Activated T-helper 1 cell treated with anti-CD3 and anti-CD28 coated beads, Interleukin-12 subunit alpha, Interleukin-12 subunit beta, Interleukin-2, Interleukin-4 antibody, amounts not matched to agents 30 ng/mL and 10 ng/mL and 1 ng/mL, durations not matched to agents 14 hours and 24 hours and 36 hours (primary cell): ENCODE measurements at regions not wholly inside any gene's neighbourhood (a gene's known extent, or its start where the extent isn't known, plus 50 kb on each side); places are given as distances from the start of the nearest gene placed in this dataset.

Experiments used
- DNase-seq: peaks from one replicate; pipeline ENCODE4 v3.0.0; 2021; ENCODE audit warnings: low spot score
- H3K27ac Mint-ChIP-seq: one replicate; pipeline ENCODE4 v1.8.0; 2021; ENCODE audit warnings: mild to moderate bottlenecking, mixed read lengths
- H3K27me3 Mint-ChIP-seq: one replicate; pipeline ENCODE4 v1.8.0; 2022; ENCODE audit warnings: mild to moderate bottlenecking, moderate library complexity, mixed read lengths; ENCODE audit not compliant: insufficient read depth
- H3K36me3 Mint-ChIP-seq: one replicate; pipeline ENCODE4 v1.8.0; 2021; ENCODE audit warnings: low read depth, mixed read lengths
- H3K4me1 Mint-ChIP-seq: one replicate; pipeline ENCODE4 v1.8.0; 2021; ENCODE audit warnings: low read depth, mixed read lengths
- H3K4me3 Mint-ChIP-seq: one replicate; pipeline ENCODE4 v1.8.0; 2021; ENCODE audit warnings: mild to moderate bottlenecking, moderate library complexity, mixed read lengths
- H3K9me3 Mint-ChIP-seq: one replicate; pipeline ENCODE4 v1.8.0; 2021; ENCODE audit warnings: mixed read lengths
- intact Hi-C: fragments of 100-400 bp; cut with micrococcal nuclease; formaldehyde crosslinking; loops from one replicate; pipeline ENCODE4 v1.15.1; 2024

DNA sequence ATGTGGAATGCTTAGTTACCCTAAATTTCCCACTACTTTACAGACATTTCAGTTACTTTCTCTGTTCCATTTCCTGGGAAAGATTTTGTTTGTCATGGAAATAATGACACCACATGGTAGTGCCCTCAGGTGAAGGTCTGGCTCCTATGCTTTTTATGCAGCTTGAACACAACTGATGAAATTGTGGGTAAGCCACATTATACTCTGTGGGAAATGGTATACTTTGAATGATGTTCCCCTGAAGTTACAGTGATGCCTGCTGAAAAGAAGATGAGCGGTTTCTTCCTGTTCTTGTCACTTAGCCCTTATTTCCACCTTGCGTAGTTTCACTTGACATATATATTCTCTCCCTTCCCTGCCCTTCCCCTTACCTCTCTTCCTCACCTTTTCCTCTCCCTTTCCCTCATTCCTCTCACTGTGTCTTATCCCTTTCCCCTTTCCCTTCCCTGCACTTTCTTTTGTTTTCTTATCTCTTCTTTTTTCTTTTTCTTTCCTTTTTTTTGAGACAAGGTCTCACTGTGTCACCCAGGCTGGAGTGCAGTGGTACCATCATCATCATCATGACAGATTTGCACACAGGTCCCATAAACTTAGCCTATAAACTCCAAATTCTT is 280.8 kb upstream of the IL12B start:
- DNase-seq: no peak
- no peak overlapping the region for H3K27ac Mint-ChIP-seq
- H3K27me3 Mint-ChIP-seq: no peaks in the 10 kb centered on the region
- H3K4me3 Mint-ChIP-seq: no peak overlapping the region
- H3K4me1 Mint-ChIP-seq: no peaks in the 10 kb centered on the region
- intact Hi-C loops: no loop called here
- H3K9me3 Mint-ChIP-seq: no peaks in the 10 kb centered on the region
- no peaks in the 10 kb centered on the region for H3K36me3 Mint-ChIP-seq

DNA sequence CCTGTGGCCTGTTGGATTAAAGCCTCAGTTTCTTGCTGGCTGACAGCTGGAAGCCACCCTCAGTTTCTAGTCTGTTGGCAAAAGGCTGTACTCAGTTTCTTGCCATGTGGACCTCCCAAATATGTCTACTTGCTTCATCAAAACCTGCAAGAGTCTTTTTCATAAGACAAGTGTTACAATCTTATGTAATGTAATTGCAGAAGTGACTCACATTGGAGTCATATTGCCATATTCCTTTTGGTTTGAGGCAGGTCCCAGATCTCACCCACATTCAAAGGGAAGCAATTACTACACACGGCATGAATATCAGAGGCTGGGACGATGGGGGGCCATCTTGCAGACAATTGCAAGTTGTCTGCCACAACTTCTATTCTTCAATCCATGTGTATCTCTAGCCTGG is 286.7 kb upstream of the IL12B start:
- DNase-seq: no peak
- Mint-ChIP-seq H3K9me3 (peaks cover 10% of the 10 kb centered on the region), H3K36me3 (no peaks in the 10 kb centered on the region), H3K27me3 (no peaks in the 10 kb centered on the region), H3K27ac (no peak overlapping the region), H3K4me3 (no peak overlapping the region), H3K4me1 (no peaks in the 10 kb centered on the region)
- intact Hi-C loops: no loop called here

DNA sequence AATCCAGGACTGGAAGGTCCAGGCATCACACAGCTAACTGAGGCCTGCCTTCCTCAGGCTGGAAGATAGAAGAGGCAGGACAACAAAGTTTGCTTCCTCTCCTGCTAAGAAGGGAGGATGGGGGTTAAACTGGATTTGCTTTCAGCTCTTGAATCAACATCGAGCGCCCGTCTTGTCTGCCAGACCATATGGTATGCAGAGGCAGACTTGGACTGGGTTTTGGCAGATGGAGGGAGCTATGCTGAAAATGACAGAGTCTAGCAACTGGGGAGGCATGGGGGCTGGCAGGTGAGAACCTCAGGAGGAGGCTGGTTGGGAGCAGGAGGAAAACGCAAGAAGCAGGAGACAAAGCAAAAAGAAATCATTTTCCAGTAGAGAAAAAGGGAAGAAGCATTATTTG is 289.5 kb upstream of the IL12B start:
- no peaks in the 10 kb centered on the region for H3K4me1 Mint-ChIP-seq
- DNase-seq: no peak
- peaks cover 2% of the 10 kb centered on the region for H3K27me3 Mint-ChIP-seq
- intact Hi-C loops: no loop called here
- no peak overlapping the region for H3K27ac Mint-ChIP-seq
- peaks cover 17% of the 10 kb centered on the region for H3K9me3 Mint-ChIP-seq
- no peaks in the 10 kb centered on the region for H3K36me3 Mint-ChIP-seq
- no peak overlapping the region for H3K4me3 Mint-ChIP-seq

DNA sequence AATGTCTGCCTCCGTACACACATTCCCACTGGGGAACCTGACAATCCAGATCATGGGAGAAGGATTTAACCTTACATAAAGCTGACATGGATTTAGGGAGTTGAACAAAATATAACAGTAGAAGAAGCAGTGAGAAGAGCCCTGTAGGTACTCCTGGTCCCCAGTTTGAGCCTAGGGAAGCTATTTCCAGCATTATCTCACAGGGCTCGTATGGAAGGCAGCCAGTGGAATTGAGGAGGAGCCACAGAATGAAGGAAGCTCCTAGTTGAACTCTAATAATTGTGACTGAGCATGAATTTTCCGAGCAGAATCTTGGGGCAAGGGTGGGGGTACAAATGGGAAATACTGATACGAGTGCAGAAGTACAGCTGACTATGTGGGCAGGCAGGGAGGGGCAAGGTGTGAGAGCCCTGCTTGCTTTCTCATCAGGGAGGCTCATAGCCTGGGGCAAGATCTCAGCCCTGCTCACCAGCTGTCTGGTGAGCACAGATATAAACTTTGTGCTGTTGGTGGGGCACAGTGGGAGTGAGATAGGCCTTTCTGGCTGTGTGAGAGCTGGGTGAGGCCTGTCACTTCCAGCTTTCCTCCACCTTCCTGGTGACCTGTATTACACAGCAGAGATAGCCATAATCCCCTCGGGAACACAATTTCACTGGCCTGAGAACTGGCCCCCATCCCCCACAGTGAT is 290.7 kb upstream of the IL12B start:
- intact Hi-C loops: no loop called here
- Mint-ChIP-seq H3K4me1 (no peaks in the 10 kb centered on the region), H3K27me3 (peaks cover 2% of the 10 kb centered on the region), H3K36me3 (no peaks in the 10 kb centered on the region), H3K4me3 (no peak overlapping the region), H3K27ac (no peak overlapping the region), H3K9me3 (peaks cover 22% of the 10 kb centered on the region)
- no peak for DNase-seq

DNA sequence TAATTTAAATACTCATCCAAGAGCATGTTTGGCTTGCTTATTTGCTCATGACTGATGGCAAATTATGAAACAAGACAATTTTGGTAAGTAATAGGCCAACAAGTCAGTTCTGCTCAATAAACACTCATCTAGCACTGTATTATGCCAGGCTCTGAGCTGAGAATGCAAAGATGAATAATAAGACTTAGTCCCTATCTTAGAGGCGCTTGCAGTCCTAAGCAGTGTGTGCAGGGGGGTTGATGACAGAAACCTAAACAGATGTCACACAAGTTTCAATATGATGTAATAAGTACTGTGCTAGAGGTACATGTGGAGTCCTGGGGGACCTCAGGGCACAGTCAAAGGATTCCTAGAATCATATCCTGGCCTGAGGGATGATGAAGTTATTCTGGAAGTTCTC is 287.6 kb upstream of the ADRA1B start:
- intact Hi-C loops: no loop called here

DNA sequence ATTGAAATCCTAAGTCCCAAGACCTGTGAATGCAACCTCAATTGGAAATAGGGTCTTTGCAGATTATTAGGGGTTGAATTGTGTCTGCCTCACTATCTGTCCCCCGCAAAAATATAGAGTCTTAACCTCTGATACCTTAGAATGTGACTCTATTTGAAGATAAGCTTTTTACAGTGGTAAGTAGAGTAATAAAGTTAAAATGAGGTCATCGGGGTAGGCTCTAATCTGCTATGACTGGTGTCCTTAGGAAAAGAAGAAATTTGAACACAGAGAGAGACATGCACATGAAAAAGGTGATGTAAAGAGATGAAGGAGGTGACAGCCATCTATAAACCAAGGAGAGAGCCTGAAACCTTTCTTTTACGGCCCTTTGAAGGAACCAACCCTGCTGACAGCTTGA is 287.1 kb upstream of the ADRA1B start:
- Mint-ChIP-seq H3K9me3 (peaks cover 5% of the 10 kb centered on the region), H3K4me3 (no peak overlapping the region), H3K4me1 (no peaks in the 10 kb centered on the region), H3K27me3 (peaks cover 5% of the 10 kb centered on the region), H3K27ac (no peak overlapping the region), H3K36me3 (no peaks in the 10 kb centered on the region)
- no peak for DNase-seq
- intact Hi-C loops: no loop called here

More for the DNA sequence above, 287.6 kb upstream of the ADRA1B start:
- H3K27me3 Mint-ChIP-seq: peaks cover 5% of the 10 kb centered on the region
- H3K4me3 Mint-ChIP-seq: no peak overlapping the region
- no peaks in the 10 kb centered on the region for H3K36me3 Mint-ChIP-seq
- H3K4me1 Mint-ChIP-seq: no peaks in the 10 kb centered on the region
- H3K27ac Mint-ChIP-seq: no peak overlapping the region
- DNase-seq: no peak
- H3K9me3 Mint-ChIP-seq: peaks cover 5% of the 10 kb centered on the region

DNA sequence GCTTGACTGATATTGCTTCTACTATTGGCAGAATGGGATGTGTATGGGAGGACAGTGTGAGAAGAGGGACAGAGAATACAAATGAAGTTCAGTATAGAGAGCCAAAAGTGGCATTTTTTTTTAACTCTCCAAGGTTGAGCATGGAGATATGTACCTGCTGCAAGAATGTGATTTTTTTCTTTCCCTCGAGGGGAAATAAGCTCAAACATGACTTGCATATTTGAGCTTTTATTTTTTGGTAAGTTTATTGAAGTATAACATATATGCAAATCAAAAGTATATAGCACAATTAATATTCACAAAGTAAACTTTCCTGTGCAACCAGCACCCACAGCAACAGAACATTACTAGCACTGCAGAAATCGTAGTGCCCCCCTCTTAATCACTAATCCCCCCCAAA is 285.7 kb upstream of the ADRA1B start:
- no peaks in the 10 kb centered on the region for H3K4me1 Mint-ChIP-seq
- peaks cover 3% of the 10 kb centered on the region for H3K27me3 Mint-ChIP-seq
- intact Hi-C loops: no loop called here
- H3K4me3 Mint-ChIP-seq: no peak overlapping the region
- no peaks in the 10 kb centered on the region for H3K36me3 Mint-ChIP-seq
- no peak overlapping the region for H3K27ac Mint-ChIP-seq
- no peaks in the 10 kb centered on the region for H3K9me3 Mint-ChIP-seq
- no peak for DNase-seq

DNA sequence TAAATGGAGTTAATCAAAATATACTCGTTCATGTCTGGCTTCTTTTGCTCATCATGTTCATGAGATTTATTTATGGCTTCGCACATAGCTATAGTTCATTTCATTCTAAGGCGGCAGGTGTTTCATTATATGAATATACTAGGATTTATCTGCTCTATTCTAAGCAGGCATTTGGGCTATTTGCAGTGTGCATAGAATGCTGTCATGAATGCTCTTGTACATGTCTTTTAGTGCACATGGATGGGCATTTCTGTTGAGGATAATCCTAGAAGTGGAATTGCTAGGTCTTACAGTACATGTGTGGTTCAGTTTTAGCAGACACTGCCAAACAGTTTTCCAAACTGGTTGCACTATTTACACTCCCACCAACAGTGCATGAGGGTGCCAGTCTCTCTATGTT is 285.3 kb upstream of the ADRA1B start:
- no peaks in the 10 kb centered on the region for H3K9me3 Mint-ChIP-seq
- no peak for DNase-seq
- no peak overlapping the region for H3K27ac Mint-ChIP-seq
- no peaks in the 10 kb centered on the region for H3K4me1 Mint-ChIP-seq
- no peak overlapping the region for H3K4me3 Mint-ChIP-seq
- no peaks in the 10 kb centered on the region for H3K36me3 Mint-ChIP-seq
- intact Hi-C loops: no loop called here
- peaks cover 3% of the 10 kb centered on the region for H3K27me3 Mint-ChIP-seq

DNA sequence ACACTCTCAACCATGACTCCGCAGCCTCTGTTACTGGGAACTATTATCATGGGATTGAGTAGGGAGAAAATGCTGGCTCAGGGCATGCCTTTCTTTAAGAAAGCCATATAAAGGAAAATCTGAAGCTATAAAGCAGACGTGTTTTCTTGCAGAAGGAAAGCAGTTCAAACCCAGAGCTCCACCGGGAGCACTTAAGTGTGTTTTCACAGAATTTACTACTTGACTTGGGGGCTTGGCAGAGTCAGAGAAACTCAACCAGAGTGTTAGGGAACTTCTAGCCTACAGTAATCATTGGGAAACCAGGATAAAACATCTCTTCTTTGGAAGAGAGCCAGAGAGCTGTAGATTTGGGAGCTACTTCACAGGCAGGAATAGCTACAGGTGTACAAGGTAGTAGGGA is 283.4 kb upstream of the ADRA1B start:
- Mint-ChIP-seq H3K27me3 (peaks cover 6% of the 10 kb centered on the region), H3K9me3 (no peaks in the 10 kb centered on the region), H3K4me1 (no peaks in the 10 kb centered on the region), H3K4me3 (no peak overlapping the region), H3K36me3 (no peaks in the 10 kb centered on the region), H3K27ac (no peak overlapping the region)
- DNase-seq: no peak
- intact Hi-C loops: no loop called here

DNA sequence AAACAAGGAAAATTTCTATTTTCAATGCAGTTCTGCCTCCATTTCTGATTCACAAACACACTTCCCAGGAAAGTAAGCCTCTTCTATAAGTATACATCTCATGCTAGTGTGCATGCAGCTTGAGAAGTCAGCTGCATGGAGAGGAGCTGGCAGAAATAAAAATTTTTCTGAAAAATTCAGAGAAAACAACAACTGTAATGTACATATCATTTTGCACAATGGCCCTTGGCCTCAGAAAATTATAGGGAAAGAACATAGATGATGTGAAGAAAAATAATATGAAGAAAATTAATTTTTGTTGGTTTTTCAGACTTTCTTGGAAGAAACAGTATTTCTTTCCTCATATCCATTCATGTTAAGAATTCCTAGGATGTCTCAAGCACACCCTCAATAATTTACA is 277.8 kb upstream of the ADRA1B start:
- no peak for DNase-seq
- Mint-ChIP-seq H3K36me3 (no peaks in the 10 kb centered on the region), H3K27me3 (peaks cover 5% of the 10 kb centered on the region), H3K4me1 (no peaks in the 10 kb centered on the region), H3K9me3 (no peaks in the 10 kb centered on the region), H3K4me3 (no peak overlapping the region), H3K27ac (no peak overlapping the region)
- intact Hi-C loops: no loop called here

DNA sequence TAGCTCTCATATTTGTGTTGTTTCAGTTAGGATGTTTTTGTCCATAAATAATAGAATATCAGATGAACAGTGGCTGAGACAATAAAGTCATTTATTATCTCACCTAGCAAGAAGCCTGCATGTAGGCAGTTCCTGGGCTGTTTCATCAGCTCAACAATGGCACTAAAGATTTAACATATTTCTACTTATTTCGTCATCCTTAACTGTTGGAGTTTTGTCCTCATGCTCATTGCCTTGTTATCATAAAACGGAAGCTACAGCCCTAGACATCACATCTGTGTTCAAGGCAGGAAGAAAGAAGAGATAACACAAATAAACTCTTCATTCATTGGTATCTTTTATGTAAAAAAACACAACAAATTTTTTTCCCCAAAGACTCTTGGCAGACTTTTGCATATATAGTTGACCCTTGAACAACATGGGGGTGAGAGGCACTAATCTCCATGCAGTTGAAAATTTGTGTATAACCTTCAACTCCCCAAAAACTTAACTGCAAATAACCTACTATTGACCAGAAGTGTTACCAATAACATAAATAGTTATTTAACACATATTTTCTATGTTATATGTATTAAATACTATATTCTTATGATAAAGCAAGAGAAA is 277.2 kb upstream of the ADRA1B start:
- Mint-ChIP-seq H3K4me3 (no peak overlapping the region), H3K9me3 (no peaks in the 10 kb centered on the region), H3K27me3 (peaks cover 5% of the 10 kb centered on the region), H3K27ac (no peak overlapping the region), H3K36me3 (no peaks in the 10 kb centered on the region), H3K4me1 (no peaks in the 10 kb centered on the region)
- intact Hi-C loops: no loop called here
- no peak for DNase-seq

DNA sequence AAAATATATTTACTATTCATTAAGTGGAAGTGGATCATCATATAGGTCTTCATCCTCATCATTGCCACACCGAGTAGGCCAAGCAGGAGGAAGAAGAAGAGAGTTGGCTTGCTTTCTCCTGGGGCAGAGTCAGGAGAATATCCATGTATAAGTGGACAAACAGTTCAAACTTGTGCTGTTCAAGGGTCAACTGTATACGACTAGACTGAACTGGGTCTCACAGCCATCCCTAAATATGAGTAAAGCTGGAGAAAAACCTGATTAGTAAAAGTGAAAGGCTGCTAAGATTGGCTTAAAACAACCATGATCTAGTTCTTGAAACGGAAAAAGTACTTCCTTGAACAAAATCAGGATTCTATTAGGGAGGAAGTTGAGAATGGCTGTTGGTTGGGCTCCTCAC is 276.7 kb upstream of the ADRA1B start:
- H3K4me3 Mint-ChIP-seq: no peak overlapping the region
- no peaks in the 10 kb centered on the region for H3K36me3 Mint-ChIP-seq
- no peaks in the 10 kb centered on the region for H3K9me3 Mint-ChIP-seq
- DNase-seq: no peak
- intact Hi-C loops: no loop called here
- no peak overlapping the region for H3K27ac Mint-ChIP-seq
- H3K27me3 Mint-ChIP-seq: peaks cover 5% of the 10 kb centered on the region
- H3K4me1 Mint-ChIP-seq: no peaks in the 10 kb centered on the region

DNA sequence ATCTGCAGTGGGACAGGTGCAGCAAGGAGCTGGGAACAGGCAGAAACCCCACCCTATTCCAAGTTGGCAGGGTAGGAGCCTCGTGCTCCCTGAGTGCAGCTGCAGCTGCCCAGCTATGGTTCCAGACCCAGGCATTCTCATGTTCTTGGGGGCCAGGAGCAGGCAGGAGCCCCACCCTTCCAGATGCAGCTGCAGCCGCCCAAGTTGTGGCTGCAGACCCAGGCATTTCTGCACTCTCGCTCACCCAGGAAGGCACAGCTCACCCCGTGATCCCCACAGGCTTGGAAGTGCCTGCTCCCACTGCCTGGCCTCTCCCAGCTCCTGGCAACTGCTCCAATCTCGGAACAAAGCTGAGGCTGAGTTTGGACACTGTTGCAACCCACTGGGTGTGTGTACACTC is 275.8 kb upstream of the ADRA1B start:
- intact Hi-C loops: no loop called here
- no peaks in the 10 kb centered on the region for H3K9me3 Mint-ChIP-seq
- no peak overlapping the region for H3K27ac Mint-ChIP-seq
- H3K4me3 Mint-ChIP-seq: no peak overlapping the region
- peaks cover 5% of the 10 kb centered on the region for H3K27me3 Mint-ChIP-seq
- H3K4me1 Mint-ChIP-seq: no peaks in the 10 kb centered on the region
- H3K36me3 Mint-ChIP-seq: no peaks in the 10 kb centered on the region
- DNase-seq: no peak
